ENCODE measurements at regions not wholly inside any gene's neighbourhood (a gene's known extent, or its start where the extent isn't known, plus 50 kb on each side); places are given as distances from the start of the nearest gene placed in this dataset.

DNA sequence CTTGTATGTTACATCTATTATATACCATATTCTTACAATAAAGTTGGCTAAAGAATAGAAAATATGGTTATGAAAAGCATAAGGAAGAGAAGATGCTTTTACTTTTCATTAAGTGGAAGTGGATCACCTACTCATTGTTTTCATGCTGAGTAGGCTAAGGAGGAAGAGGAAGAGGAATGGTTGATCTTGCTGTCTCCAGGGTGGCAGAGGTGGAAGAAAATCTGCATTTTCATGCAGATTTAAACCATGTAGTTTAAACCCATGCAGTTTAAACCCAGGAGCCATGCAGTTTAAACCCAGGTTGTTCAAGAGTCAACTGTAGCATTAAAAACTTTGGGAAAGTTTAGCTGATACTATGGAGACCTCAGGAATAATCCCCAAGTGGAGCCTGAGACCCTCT lies 214.8 kb upstream of the NAALADL2 start:
- no peak for DNase-seq (ENCODE audit: low read depth in 3 of 3)

GRCh38 chr3:174651951-174652350 lies 207.2 kb upstream of the NAALADL2 start:
- no peak for DNase-seq (ENCODE audit: low read depth in 3 of 3)

DNA sequence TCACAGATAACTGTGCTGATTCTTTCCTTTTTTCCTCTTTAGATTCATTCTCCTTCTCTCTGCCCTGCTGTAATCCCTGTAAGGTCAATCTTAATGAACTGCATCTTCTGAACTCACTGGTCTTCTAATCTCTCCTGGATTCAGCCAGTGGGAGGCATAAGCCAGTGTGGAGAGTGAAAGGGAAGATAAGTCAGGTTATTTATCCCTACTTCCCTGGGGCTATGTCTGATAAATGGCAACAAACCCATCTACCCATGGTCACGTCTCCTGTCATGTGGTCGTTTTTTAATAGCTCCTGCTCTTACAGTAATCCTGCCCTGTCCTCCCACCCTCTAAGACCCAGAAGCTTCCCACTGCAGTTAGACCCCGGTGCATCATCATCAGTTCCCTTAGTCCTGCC lies 199.6 kb upstream of the NAALADL2 start:
- DNase-seq (ENCODE audit: low read depth in 3 of 3): no peak

DNA sequence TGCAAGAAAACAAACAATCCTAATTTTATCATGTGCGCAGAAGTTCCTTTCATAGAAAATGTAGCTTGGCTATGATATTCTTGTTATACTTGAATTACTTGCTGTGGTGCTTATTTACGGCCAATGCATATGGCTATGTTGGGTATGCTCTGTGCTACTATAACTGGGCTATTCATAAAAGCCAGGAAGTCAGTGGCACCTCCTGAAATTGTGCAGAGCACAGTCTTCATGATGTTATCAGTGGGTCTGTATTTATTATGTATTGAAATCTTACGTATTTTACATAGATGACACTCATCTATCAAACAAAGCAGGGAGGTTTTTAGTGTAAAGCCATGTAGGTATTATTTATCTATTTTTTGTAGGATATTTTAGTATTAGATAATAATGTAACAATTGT lies 196.5 kb upstream of the NAALADL2 start:
- DNase-seq (ENCODE audit: low read depth in 3 of 3): no peak

DNA sequence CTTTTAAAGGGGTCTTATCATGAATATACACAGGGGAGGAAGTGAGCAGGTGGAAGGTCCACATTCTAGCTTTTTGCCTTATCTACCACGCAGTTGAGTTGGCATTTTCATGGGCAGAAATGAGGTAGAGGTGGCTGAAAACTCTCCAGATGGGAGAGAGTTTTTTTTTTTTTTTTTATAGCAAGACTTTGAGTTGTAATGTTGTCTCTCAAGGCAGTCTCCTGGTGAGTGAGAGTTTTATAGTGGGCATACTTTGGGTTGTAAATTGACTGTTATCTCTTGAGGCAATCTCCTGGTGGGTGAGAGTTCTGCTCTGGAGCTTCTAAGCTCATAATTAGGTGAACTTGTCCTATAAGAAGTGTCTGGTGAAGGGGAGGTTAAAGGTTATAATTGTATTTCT lies 191.7 kb upstream of the NAALADL2 start:
- DNase-seq (ENCODE audit: low read depth in 3 of 3): no peak

DNA sequence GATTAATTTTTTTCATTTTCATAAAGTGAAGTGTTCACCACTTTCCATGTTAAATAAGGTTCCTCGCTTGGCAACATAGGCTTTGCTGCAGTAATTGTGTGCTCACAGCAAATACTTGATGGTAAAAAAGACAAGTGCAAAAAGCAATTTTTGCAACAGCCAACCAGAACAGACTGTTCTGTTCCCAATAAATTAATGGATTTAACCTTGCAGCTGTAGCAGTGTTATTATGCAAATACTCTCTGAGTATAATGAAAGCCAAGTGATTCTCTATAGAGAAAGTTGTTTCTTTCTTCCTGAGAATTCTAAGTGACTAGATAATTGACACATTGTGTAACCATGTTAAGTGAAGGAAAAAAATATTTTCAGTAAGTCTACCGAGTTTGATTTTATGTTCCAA lies 183.7 kb upstream of the NAALADL2 start:
- no peak for DNase-seq (ENCODE audit: low read depth in 3 of 3)

GRCh38 chr3:174681784-174682183 lies 177.3 kb upstream of the NAALADL2 start:
- no peak for DNase-seq (ENCODE audit: low read depth in 3 of 3)

GRCh38 chr3:174685796-174686195 lies 173.3 kb upstream of the NAALADL2 start:
- DNase-seq (ENCODE audit: low read depth in 3 of 3): no peak

DNA sequence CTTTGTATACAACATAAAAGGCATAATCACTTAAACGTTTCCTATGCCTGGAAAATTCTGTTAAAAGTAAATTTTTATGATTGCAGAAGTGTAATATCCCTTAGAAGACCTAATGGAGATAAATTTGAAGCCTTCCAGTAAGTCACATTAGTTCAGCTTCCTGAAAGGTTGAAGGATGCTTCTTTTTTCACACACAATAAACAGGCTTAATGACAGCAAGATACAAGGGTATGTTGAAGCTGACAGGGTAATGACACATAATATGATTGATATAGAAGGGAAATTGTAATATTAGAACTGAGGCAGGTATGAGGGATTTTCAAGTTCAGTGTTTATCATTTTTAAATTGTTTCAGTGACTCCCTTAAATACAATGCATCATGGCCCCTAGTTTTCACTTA lies 161.8 kb upstream of the NAALADL2 start:
- DNase-seq (ENCODE audit: low read depth in 3 of 3): no peak

GRCh38 chr3:174700736-174701135 lies 158.4 kb upstream of the NAALADL2 start:
- no peak for DNase-seq (ENCODE audit: low read depth in 3 of 3)

- no peak for DNase-seq (ENCODE audit: low read depth in 3 of 3)
Observed at GRCh38 chr3:174710612-174711011, 148.5 kb upstream of the NAALADL2 start.

GRCh38 chr3:174715386-174715785 lies 143.7 kb upstream of the NAALADL2 start:
- DNase-seq (ENCODE audit: low read depth in 3 of 3): no peak

DNA sequence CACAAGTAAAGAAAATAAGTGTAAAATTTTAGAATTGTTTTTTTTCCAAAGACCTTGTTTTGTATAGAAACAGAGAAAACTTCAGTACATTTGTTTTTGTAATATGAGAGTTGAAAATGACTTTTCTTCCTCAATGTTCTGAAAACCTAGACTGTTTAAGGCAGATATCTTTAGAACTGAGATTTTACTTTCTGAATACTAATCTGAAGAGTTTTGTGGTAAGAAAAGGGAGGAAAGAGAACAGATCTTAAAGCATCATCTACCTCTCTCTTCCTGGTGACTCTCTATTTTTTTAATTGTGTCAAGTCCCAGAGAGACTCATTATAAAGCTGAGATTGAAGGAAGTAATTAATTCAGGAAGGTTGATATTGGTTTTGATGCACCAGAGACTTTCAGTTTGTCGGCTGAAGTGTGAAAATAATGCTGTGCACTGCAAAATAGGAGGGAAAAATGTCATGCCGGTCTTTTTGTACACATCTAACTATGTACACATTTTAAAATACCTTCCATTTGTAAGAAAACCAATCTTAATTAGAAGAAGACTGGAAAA lies 142.1 kb upstream of the NAALADL2 start:
- no peak for DNase-seq (ENCODE audit: low read depth in 3 of 3)

DNA sequence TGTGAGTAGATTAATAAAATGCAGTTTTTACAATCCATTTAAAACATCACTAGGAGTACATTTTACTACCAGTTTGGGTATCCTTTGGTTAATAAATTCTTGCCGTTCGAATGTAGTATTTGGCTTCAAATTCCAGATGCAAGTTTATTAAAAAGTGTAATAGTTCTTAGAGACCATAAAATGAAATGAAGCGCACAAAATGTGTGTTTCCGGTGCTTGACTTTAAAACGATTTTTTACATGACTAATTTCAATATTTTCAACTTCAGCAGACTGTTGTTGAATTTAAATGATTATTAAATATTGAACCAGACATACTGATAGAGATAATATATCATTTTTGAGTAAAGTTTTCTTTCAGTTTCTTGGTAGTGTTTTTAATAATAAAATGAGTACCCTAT lies 138.4 kb upstream of the NAALADL2 start:
- DNase-seq (ENCODE audit: low read depth in 3 of 3): no peak

DNA sequence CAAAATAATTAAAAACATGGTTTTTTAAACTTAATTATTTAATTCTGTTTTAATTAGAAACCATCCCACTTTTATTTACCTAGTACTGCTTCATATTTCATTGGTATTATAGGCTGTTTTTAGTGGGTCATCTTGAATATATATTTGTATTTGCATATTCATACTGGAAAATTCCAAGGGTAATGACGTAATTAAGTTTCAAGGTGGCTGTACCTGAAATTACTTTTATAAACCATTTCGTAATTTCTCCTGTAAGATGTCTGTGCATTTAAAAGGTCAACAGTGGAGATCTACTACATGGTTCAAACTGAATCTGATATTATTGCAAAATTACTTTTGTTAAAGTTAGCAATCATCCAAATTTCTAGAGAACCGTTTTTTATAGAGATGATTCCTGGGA lies 133.8 kb upstream of the NAALADL2 start:
- no peak for DNase-seq (ENCODE audit: low read depth in 3 of 3)

- no peak for DNase-seq (ENCODE audit: low read depth in 3 of 3)
Observed at GRCh38 chr3:174737966-174738365, 121.2 kb upstream of the NAALADL2 start.

DNA sequence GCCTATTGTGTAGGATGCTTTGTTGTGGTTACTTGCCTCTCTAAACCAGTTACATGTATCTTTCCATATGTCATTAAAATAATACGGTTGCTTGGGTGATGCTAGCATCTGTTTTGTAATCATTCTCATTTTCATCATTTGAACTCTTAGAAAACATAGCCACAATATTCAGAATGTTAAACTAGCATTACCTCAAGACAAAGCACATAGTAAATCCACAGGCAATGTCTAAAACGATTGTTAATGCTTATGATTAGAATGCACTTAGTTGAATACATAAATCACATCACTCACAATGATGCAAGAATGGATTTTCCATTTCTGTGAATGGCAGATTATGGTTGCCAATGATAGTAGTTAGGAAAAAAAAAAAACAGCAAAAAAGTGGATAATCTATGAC lies 110.0 kb upstream of the NAALADL2 start:
- no peak for DNase-seq (ENCODE audit: low read depth in 3 of 3)

DNA sequence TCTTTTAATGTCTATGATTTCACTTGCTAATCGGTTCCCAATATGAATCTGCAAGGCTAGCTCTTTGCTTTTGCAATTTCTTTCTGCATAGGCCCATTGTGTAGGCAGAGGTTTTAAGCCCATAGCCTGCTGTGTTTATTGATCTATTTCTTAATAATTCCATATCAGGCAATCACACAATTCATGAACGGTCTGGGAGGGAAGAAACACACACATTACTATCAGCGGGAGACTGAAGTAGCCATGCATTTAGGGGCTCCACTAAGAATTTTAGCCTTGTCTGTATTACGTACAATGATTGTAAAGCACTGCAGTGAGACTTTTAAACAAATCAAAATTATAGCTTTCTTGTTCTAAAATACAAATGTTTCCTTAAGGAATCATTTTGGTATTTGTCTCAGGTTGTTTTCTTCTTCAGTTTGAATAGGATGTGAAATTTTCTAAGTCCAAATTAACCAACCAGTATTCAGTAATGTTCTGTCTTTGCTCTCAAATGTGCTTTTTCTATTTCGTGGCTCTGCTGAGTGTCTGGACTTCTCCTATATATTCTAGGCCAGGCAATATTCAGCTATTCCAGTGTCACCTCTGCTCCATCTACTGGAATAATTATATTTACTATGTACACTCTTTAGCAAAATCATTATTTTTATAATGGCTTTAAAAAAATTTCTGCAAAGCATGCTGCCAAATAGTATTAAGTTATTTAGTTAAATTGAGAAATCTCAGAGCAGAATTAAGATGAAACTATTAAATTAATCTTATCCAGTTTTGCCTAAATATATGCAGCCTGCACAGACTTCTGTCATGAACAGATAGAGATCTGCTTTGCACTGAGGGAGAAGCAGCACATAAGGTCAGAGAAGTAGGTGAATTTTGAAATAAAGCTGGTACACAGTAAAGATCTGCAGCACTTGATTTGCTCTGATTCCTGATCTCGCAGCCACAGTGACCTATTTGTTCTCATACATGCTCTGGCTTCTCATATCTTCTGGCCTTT lies 103.0 kb upstream of the NAALADL2 start:
- DNase-seq (ENCODE audit: low read depth in 3 of 3): no peak

DNA sequence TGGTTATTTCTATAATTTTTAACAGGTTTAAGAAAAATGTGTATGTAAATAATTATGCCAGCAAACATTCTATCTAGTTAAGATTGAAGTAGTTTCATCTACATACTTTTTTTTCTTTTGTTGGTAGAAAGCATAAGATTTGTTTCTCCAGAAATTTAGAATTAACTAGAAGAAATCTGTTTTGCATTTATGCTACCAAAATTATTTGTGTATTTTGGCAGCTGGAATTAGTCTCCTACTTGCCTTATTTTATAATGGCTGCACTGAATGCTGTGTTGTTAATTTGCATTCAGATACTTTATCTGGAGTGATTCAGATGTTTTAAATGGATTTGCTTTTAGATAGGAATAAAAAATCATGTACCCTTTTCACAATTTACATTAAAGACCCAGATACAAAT lies 100.2 kb upstream of the NAALADL2 start:
- no peak for DNase-seq (ENCODE audit: low read depth in 3 of 3)

DNA sequence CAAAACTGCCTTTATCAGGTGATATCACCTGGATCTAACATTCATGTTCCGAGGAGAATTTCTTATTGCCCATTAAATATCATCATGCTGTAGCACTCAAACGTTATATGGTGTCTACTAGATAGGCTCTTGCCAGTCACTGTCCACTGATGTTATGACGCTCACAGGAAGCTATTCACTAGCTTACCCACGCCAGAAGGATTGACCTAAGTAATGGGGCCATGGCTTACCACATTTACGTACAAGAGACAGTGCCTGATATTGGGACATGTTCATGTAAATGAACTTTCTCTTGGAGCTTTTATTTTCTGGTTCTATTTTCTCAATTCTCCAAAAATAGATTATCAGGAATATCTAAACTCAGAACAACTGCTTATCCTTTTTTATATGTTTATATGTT lies 91.7 kb upstream of the NAALADL2 start:
- no peak for DNase-seq (ENCODE audit: low read depth in 3 of 3)

DNA sequence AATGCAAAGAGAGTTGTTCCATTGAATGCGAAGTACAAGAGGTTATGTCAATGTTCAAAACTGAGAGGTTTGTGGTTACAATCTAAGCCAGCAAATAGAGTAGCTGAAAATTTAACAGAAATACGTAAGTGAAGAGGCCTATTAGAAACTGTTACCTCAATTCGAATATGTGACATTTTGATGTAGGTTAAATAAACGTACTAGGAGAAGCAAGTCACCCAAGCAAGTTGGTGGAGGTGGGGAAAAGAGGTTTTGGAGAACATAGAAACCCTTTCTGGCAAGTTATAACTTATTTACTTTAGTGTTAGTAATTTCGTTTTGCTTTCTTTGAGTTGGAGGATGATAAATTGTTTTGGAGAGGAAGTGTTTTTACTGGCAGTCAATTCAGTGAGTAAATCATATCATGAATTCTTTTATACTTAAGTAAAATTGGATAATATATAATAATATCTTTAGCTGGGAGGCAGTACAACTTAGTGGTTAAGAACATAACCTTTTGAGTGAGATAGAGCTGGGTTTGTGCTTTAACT lies 91.2 kb upstream of the NAALADL2 start:
- no peak for DNase-seq (ENCODE audit: low read depth in 3 of 3)

DNA sequence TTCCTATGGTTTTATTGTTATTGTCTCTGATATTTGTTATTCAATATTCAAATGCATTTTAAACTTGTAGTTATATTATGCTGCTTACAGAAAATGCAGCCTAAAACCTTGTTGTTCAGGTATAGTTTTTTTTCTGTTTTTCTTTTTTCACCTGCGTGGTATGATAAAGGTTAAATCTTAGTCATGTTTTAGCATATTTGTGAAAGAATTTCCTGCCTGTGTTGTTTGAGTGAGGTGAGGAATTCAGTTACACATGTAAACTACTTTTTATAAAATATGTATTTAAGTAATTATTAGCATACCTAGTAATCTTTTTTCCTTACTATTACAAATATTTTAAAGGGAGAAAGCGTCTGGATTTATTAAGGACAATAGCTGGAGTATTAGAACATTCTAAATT lies 90.0 kb upstream of the NAALADL2 start:
- DNase-seq (ENCODE audit: low read depth in 3 of 3): no peak

- DNase-seq (ENCODE audit: low read depth in 3 of 3): no peak
Observed at GRCh38 chr3:174775603-174776002, 83.5 kb upstream of the NAALADL2 start.
